IMR-90 (cell line): ENCODE measurements at regions not wholly inside any gene's neighbourhood (a gene's known extent, or its start where the extent isn't known, plus 50 kb on each side); places are given as distances from the start of the nearest gene placed in this dataset.

Source experiments
- ATAC-seq: fragments of 200-7000 bp; cut with Tn5 transposase; 2 replicates; pipeline ENCODE4 v1.9.1; 2020; ENCODE audit warnings: low read depth, mild to moderate bottlenecking, moderate library complexity
- BruUV-seq: library from RNA; stranded (reverse); fragments of 400-500 nt; replicated peaks from 2 replicates; lab custom pipeline; 2021; lab: Mats Ljungman, UMichigan
- CTCF ChIA-PET: fragments of 300-600 bp; formaldehyde crosslinking; extraction: SDS; loops from one replicate; lab custom pipeline; 2021; ENCODE audit warnings: antibody characterized with exemption; lab: Yijun Ruan, JAX
- POLR2A ChIA-PET: fragments of 300-600 bp; sonication (Branson Sonifier 250); formaldehyde crosslinking; loops from one replicate; lab custom pipeline; 2022; ENCODE audit warnings: antibody characterized with exemption; ENCODE audit not compliant: unreplicated experiment; lab: Charles Lee
- DNase-seq: peaks from one replicate; pipeline ENCODE4 v3.0.0; 2013
- H2AFZ ChIP-seq: replicated peaks from 2 replicates; pipeline ENCODE3; 2013; ENCODE audit warnings: low read length, mild to moderate bottlenecking; ENCODE audit not compliant: poor library complexity
- H2AK5ac ChIP-seq: 2 replicates; pipeline ENCODE4 v1.6.1; 2013; ENCODE audit warnings: low read depth, low read length, inconsistent platforms
- H2AK9ac ChIP-seq: replicated peaks from 2 replicates; pipeline ENCODE3; 2013; ENCODE audit warnings: mild to moderate bottlenecking, low read depth, low read length, moderate library complexity; ENCODE audit not compliant: poor library complexity
- H2BK120ac ChIP-seq: 2 replicates; pipeline ENCODE4 v1.6.1; 2013; ENCODE audit warnings: low read depth, low read length, inconsistent platforms
- H2BK15ac ChIP-seq: 3 replicates; pipeline ENCODE4 v1.6.1; 2013; ENCODE audit warnings: low read depth, low read length, inconsistent platforms
- H2BK20ac ChIP-seq: 2 replicates; pipeline ENCODE4 v1.6.1; 2013; ENCODE audit warnings: low read depth, mild to moderate bottlenecking, inconsistent platforms, low read length, moderate library complexity
- H2BK5ac ChIP-seq: 2 replicates; pipeline ENCODE4 v1.6.1; 2013; ENCODE audit warnings: mild to moderate bottlenecking, low read depth, low read length, inconsistent platforms; ENCODE audit not compliant: poor library complexity, severe bottlenecking
- H3K14ac ChIP-seq: replicated peaks from 2 replicates; pipeline ENCODE4 v1.6.1; 2013; ENCODE audit warnings: low read depth, low read length, inconsistent platforms
- H3K18ac ChIP-seq: 2 replicates; pipeline ENCODE4 v1.6.1; 2013; ENCODE audit warnings: low read depth, low read length, control low read depth
- H3K23ac ChIP-seq: 2 replicates; pipeline ENCODE4 v1.6.1; 2013; ENCODE audit warnings: low read depth, low read length, inconsistent platforms
- H3K27ac ChIP-seq: 2 replicates; pipeline ENCODE4 v1.5.1; 2013; ENCODE audit warnings: mild to moderate bottlenecking, control low read depth, low read length; ENCODE audit not compliant: insufficient read depth
- H3K27me3 ChIP-seq: 2 replicates; pipeline ENCODE4 v1.6.1; 2013; ENCODE audit warnings: low read length; ENCODE audit not compliant: control insufficient read depth, insufficient read depth
- H3K36me3 ChIP-seq: 2 replicates; pipeline ENCODE4 v1.6.1; 2013; ENCODE audit warnings: low read length, mixed read lengths; ENCODE audit not compliant: control insufficient read depth, insufficient read depth
- H3K4ac ChIP-seq: 2 replicates; pipeline ENCODE4 v1.6.1; 2013; ENCODE audit warnings: low read depth, low read length, inconsistent platforms
- H3K4me1 ChIP-seq: 2 replicates; pipeline ENCODE4 v1.6.1; 2013; ENCODE audit warnings: low read length, mixed read lengths; ENCODE audit not compliant: control insufficient read depth, insufficient read depth
- H3K4me2 ChIP-seq: 2 replicates; pipeline ENCODE4 v1.6.1; 2013; ENCODE audit warnings: low read depth, mild to moderate bottlenecking, control low read depth, low read length, moderate library complexity
- H3K4me3 ChIP-seq: 2 replicates; pipeline ENCODE4 v1.5.1; 2013; ENCODE audit warnings: low read depth, mild to moderate bottlenecking, control low read depth, low read length, moderate library complexity; ENCODE audit not compliant: insufficient read depth
- H3K56ac ChIP-seq: 2 replicates; pipeline ENCODE4 v1.6.1; 2013; ENCODE audit warnings: low read length, inconsistent platforms; ENCODE audit not compliant: insufficient read depth; ENCODE audit errors: extremely low read depth
- H3K79me1 ChIP-seq, 2 experiments: 2 replicates each; pipeline ENCODE4 v1.6.1; 2013; ENCODE audit warnings: low read length in 2 of 2, inconsistent platforms in 1 of 2, low read depth in 1 of 2
- H3K9ac ChIP-seq: 2 replicates; pipeline ENCODE4 v1.6.1; 2013; ENCODE audit warnings: low read depth, low read length, control low read depth
- H3K9me1 ChIP-seq: 2 replicates; pipeline ENCODE4 v1.6.1; 2013; ENCODE audit warnings: low read length, inconsistent platforms; ENCODE audit not compliant: insufficient read depth
- H3K9me3 ChIP-seq: 2 replicates; pipeline ENCODE4 v1.6.1; 2013; ENCODE audit warnings: low read length; ENCODE audit not compliant: control insufficient read depth, insufficient read depth
- H4K20me1 ChIP-seq: 2 replicates; pipeline ENCODE4 v1.6.1; 2013; ENCODE audit warnings: low read length, inconsistent platforms; ENCODE audit not compliant: insufficient read depth
- H4K5ac ChIP-seq: 2 replicates; pipeline ENCODE4 v1.6.1; 2013; ENCODE audit warnings: mild to moderate bottlenecking, low read depth, low read length, control low read depth
- H4K8ac ChIP-seq, 2 experiments: 2 replicates each; pipeline ENCODE4 v1.6.1; 2013; ENCODE audit warnings: low read depth in 2 of 2, low read length in 2 of 2, control low read depth in 1 of 2, inconsistent platforms in 1 of 2
- H4K91ac ChIP-seq: 2 replicates; pipeline ENCODE4 v1.6.1; 2013; ENCODE audit warnings: low read depth, low read length, inconsistent platforms; ENCODE audit not compliant: insufficient read depth
- CEBPB ChIP-seq: IDR thresholded peaks from 2 replicates; pipeline ENCODE4 v1.6.1; 2012; ENCODE audit warnings: low read depth, low read length, improper control_type of control experiment
- MXI1 ChIP-seq: IDR thresholded peaks from 2 replicates; pipeline ENCODE4 v1.6.1; 2012; ENCODE audit warnings: low read depth, mild to moderate bottlenecking, low read length, moderate library complexity, borderline replicate concordance
- dilution Hi-C: fragments of 300-500 bp; cut with HindIII; formaldehyde crosslinking; loops from one replicate; pipeline ENCODE4 v1.14.3; 2018; ENCODE audit warnings: low sequenced_read_pairs; ENCODE audit not compliant: unreplicated experiment
- in situ Hi-C: fragments of 300-500 bp; cut with MboI; formaldehyde crosslinking; loops from 3 replicates; pipeline ENCODE4 v1.14.3; 2019; ENCODE audit warnings: low sequenced_read_pairs, inconsistent platforms, mixed read lengths
- intact Hi-C: fragments of 100-400 bp; cut with micrococcal nuclease; formaldehyde crosslinking; loops from 2 replicates; pipeline ENCODE4 v1.10.0; 2022

DNA sequence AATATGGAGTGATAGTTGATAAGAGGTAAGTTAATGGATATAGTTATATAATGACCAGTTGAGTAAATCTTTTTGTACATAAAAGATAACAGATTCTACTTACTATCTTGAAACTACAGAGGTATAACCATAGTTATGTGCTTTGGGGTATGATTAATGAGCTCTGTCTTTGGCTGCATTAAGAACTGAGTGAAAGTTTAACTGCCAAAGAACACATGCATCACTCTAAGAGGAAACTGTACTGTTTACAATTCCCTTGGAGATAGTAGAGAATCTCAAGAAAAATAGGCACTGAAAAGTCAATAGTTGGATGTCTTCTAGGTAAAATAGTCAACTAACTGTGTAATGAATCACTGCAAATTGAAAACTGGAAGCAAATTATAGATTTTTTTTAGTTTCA is 1129.5 kb downstream of the EPHA7 start:
- no peak overlapping the region for H3K23ac ChIP-seq
- H3K4me3 ChIP-seq = no peak overlapping the region
- intact Hi-C loops (no loop called here), dilution Hi-C loops (no loop called here), in situ Hi-C loops (no loop called here)
- no peak overlapping the region for H3K56ac ChIP-seq
- no peak overlapping the region for H3K14ac ChIP-seq
- H2AK5ac ChIP-seq = no peak overlapping the region
- H3K4me1 ChIP-seq = no peaks in the 10 kb centered on the region
- ChIA-PET CTCF (no interaction called here), POLR2A (no interaction called here)
- H4K20me1 ChIP-seq = no peaks in the 10 kb centered on the region
- no peak overlapping the region for H3K4me2 ChIP-seq
- no peaks in the 10 kb centered on the region for H3K36me3 ChIP-seq
- TF ChIP-seq CEBPB (no peak), MXI1 (no peak)
- H2AK9ac ChIP-seq = no peak overlapping the region
- no peak overlapping the region for H3K18ac ChIP-seq
- no peak overlapping the region for H2BK5ac ChIP-seq
- no peak overlapping the region for H3K4ac ChIP-seq
- H4K91ac ChIP-seq = no peak overlapping the region
- H2AFZ ChIP-seq = no peak overlapping the region
- H2BK20ac ChIP-seq = no peak overlapping the region
- H3K79me1 ChIP-seq = no peaks in the 10 kb centered on the region
- H3K9me1 ChIP-seq = no peaks in the 10 kb centered on the region
- no peaks in the 10 kb centered on the region for H3K27me3 ChIP-seq
- H2BK120ac ChIP-seq = no peak overlapping the region
- DNase-seq = no peak
- no peak overlapping the region for H3K9ac ChIP-seq
- H3K27ac ChIP-seq = no peak overlapping the region
- H3K9me3 ChIP-seq = no peaks in the 10 kb centered on the region
- no peak overlapping the region for H4K5ac ChIP-seq
- no peak overlapping the region for H4K8ac ChIP-seq
- no TSS peak for BruUV-seq
- no peak overlapping the region for H2BK15ac ChIP-seq
- ATAC-seq = no peak
